ENCODE measurements at regions not wholly inside any gene's neighbourhood (a gene's known extent, or its start where the extent isn't known, plus 50 kb on each side); places are given as distances from the start of the nearest gene placed in this dataset.

GRCh38 chr11:86724137-86724536 is 51.7 kb upstream of the ME3 start:
- Histone ChIP-seq H3K9me2 (ENCODE audit: insufficient read depth) (no peaks in the 10 kb centered on the region), H3K9me3 (ENCODE audit: insufficient read depth, low read depth) (peaks cover 43% of the 10 kb centered on the region), H3K4me2 (no peak overlapping the region), H3K36me3 (ENCODE audit: low read depth) (peaks cover 22% of the 10 kb centered on the region; the same call in 1 of the 2 replicates), H2AFZ (no peak overlapping the region), H4K20me1 (ENCODE audit: insufficient read depth) (no peaks in the 10 kb centered on the region), H3F3A (ENCODE audit: insufficient read depth, low read depth) (peaks cover 43% of the 10 kb centered on the region), H3K79me2 (ENCODE audit: low read depth) (no peaks in the 10 kb centered on the region), H3K27me3 (ENCODE audit: insufficient read depth, low read depth) (no peaks in the 10 kb centered on the region), H3K4me3 (no peak overlapping the region), H3K27ac (no peak overlapping the region), H3K4me1 (replicated peaks; ENCODE audit: insufficient read depth) (peaks cover 48% of the 10 kb centered on the region)
- BruUV-seq (replicated peaks), result no TSS peak
- no peak for TF ChIP-seq CTCF (conservative IDR thresholded peaks at IDR 0.05)
- no peak for TF ChIP-seq EZH2 (IDR thresholded peaks at IDR 0.05; ENCODE audit: low read depth)
- intact Hi-C loops (cut with micrococcal nuclease; ENCODE audit: unreplicated experiment), result no loop called here
- peak in 1 of 2 experiments; percentile 35 for DNase-seq
- ChIA-PET POLR2A (ENCODE audit: unreplicated experiment) (no interaction called here), CTCF (no interaction called here)

DNA sequence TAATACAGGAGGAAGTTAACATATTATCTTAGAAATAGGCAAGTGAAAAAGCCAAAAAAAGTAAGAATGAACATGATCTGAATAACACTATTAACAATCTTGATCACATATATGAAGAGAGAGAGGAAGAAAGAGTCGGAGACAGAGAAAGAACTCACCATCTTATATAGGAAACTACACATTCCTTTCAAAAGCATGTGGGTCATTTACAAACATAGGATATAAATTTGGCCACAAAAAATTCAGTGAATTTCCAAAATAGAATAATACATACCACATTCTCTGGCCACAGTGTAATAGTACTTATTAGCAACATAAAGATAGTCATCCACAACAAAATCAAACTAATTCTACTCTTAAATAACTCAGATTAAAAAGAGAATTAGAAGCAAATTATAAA is 50.9 kb upstream of the ME3 start:
- Histone ChIP-seq H3K4me2 (no peak overlapping the region), H3K79me2 (ENCODE audit: low read depth) (no peaks in the 10 kb centered on the region), H3K27ac (no peak overlapping the region), H4K20me1 (ENCODE audit: insufficient read depth) (no peaks in the 10 kb centered on the region), H3K4me1 (replicated peaks; ENCODE audit: insufficient read depth) (peaks cover 49% of the 10 kb centered on the region), H3K27me3 (ENCODE audit: insufficient read depth, low read depth) (no peaks in the 10 kb centered on the region), H3K36me3 (ENCODE audit: low read depth) (peaks cover 22% of the 10 kb centered on the region; the same call in 1 of the 2 replicates), H2AFZ (no peak overlapping the region), H3K9me2 (ENCODE audit: insufficient read depth) (no peaks in the 10 kb centered on the region), H3F3A (ENCODE audit: insufficient read depth, low read depth) (peaks cover 43% of the 10 kb centered on the region), H3K9me3 (ENCODE audit: insufficient read depth, low read depth) (peaks cover 43% of the 10 kb centered on the region), H3K4me3 (no peak overlapping the region)
- DNase-seq, result no peak
- intact Hi-C loops (cut with micrococcal nuclease; ENCODE audit: unreplicated experiment), result no loop called here
- TF ChIP-seq CTCF (conservative IDR thresholded peaks at IDR 0.05) (no peak), EZH2 (IDR thresholded peaks at IDR 0.05; ENCODE audit: low read depth) (no peak)
- POLR2A ChIA-PET (ENCODE audit: unreplicated experiment), result no interaction called here
- no TSS peak for BruUV-seq (replicated peaks)
- CTCF ChIA-PET, result no interaction called here

GRCh38 chr11:86722748-86723147 is 50.3 kb upstream of the ME3 start:
- Histone ChIP-seq H3K79me2 (ENCODE audit: low read depth) (no peaks in the 10 kb centered on the region), H3K9me3 (ENCODE audit: insufficient read depth, low read depth) (peaks cover 43% of the 10 kb centered on the region), H3K9me2 (ENCODE audit: insufficient read depth) (no peaks in the 10 kb centered on the region), H3K36me3 (ENCODE audit: low read depth) (peaks cover 22% of the 10 kb centered on the region; the same call in 1 of the 2 replicates), H3K4me1 (replicated peaks; ENCODE audit: insufficient read depth) (peaks cover 53% of the 10 kb centered on the region), H3K4me2 (no peak overlapping the region), H3K27me3 (ENCODE audit: insufficient read depth, low read depth) (no peaks in the 10 kb centered on the region), H3F3A (ENCODE audit: insufficient read depth, low read depth) (peaks cover 47% of the 10 kb centered on the region), H4K20me1 (ENCODE audit: insufficient read depth) (no peaks in the 10 kb centered on the region), H3K27ac (no peak overlapping the region), H3K4me3 (no peak overlapping the region), H2AFZ (no peak overlapping the region)
- no TSS peak for BruUV-seq (replicated peaks)
- no peak for DNase-seq
- TF ChIP-seq CTCF (conservative IDR thresholded peaks at IDR 0.05) (no peak), EZH2 (IDR thresholded peaks at IDR 0.05; ENCODE audit: low read depth) (no peak)
- CTCF ChIA-PET, result no interaction called here
- POLR2A ChIA-PET (ENCODE audit: unreplicated experiment), result no interaction called here
- intact Hi-C loops (cut with micrococcal nuclease; ENCODE audit: unreplicated experiment), result no loop called here

All from PC-9 (cell line).